GM12873 (cell line): ENCODE measurements at regions not wholly inside any gene's neighbourhood (a gene's known extent, or its start where the extent isn't known, plus 50 kb on each side); places are given as distances from the start of the nearest gene placed in this dataset.

Experiments
- CTCF ChIP-seq: IDR thresholded peaks from 2 replicates; pipeline ENCODE4 v1.5.1; 2012; ENCODE audit warnings: low read depth, mild to moderate bottlenecking, moderate library complexity, low read length, control low read depth; ENCODE audit not compliant: insufficient read depth; ENCODE audit errors: missing control alignments

- no peak for TF ChIP-seq CTCF
These were observed 143.4 kb downstream of the KIF26A start for GRCh38 chr14:104281768-104282301.

DNA sequence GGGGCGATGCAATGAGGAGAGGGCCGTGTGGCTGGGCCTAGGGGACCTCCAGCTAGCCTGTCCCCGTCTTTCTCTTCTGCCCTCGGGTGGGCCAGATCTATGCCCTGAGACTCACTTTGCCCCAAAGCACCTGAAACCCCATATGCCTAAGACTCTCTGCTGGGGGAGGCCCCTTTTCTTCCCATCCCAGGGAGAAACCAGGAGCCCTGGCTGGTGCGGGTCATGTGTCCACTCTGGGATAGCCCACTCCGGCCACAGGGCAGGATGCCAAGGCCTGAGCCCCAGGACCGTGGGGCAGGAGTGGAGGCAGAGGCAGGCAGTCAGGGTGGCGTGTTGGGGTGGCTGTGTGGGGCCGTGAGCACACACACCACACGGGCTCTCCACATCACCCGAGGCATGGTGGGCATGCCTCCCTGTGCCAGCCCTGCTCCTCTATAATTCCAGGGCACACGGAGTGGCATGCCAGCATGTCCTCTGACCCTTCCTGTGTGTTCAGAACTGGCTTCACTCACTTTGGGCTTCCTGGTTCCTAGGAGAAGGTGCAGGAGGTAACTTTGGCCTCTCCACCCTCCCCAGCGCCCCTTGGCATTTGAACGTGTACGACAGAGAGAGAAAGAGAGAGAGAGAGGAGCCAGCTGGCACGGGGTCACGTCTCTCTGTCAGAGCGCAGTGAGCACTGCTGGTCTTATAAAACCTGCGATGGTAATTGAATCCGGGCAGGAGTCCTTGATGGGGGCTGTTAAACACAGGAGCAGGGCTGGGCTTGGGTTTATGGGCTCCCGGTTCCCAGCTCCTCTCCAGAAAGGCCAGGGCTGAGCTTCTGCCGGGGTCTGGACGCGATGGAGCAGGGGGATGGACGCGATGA is 144.2 kb downstream of the KIF26A start:
- TF ChIP-seq CTCF: no peak

- no peak for TF ChIP-seq CTCF
These were observed 145.1 kb downstream of the KIF26A start for GRCh38 chr14:104283197-104284106.

- no peak for TF ChIP-seq CTCF
These were observed 145.8 kb downstream of the KIF26A start for GRCh38 chr14:104284107-104284592.

GRCh38 chr14:104284636-104285507 is 146.5 kb downstream of the KIF26A start:
- TF ChIP-seq CTCF: no peak

DNA sequence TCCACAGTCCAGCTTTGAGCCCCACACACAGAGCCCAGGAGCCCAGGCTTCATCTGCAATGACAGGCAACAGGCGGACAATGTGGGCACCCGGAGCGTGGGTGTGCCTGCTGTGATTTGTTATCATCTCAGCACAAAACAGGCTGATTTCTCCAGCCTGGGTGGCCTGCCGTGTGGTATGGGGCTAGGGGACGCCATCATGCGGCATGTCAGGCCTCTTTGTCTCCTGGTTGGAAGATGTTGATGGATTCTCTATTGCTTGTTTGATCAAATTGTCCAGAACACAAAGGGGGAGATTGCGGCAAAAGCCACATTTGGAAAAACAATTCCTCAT is 147.1 kb downstream of the KIF26A start:
- TF ChIP-seq CTCF: no peak
